Activated CD8-positive, alpha-beta memory T cell treated with anti-CD3 and anti-CD28 coated beads for 48 hours (primary cell): ENCODE measurements at regions not wholly inside any gene's neighbourhood (a gene's known extent, or its start where the extent isn't known, plus 50 kb on each side); places are given as distances from the start of the nearest gene placed in this dataset.

ENCODE experiments used
- DNase-seq, 3 experiments: peaks; one replicate each; pipeline ENCODE4 v3.0.0-alpha.2; 2020; ENCODE audit warnings: low read depth in 2 of 3, low spot score in 2 of 3

DNA sequence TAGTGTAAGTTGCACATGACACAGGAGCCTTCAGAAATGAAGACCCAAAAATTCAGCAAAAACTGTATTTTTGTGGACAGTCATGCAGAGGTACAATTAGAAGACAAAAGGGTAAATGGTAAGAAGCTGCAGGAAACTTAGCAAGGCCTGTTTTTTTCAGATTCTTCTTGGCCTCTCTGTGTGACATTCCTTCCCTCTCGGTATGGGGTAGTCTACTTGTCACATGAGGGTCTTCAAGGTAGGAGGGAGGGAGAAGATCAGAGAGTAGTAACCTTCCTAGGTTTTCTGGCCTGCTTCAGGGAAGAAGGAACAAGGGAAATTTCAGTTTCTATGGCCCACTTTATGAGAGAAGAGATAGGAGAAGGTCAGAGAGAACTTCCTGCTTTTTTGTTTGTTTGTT is 230.4 kb upstream of the PPP1R2C start:
- DNase-seq, result no peak

DNA sequence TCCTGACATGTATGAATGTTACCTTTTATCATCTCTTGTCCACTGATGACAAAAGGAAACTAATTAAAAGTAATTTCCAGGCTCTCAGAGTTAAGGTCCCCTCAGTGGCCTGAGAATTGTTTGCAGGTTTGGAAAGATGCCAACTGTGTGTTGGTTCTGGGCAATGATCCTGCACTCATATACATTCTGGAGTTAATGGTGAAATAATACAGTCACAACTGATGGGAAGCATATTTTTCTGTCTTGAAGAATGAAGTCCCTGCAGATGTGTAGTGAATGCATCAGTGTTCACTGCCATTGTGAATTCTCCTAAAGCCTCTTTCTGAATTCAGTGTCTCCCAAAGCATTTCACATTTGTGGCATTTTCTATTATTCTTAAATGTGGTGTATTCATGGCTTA is 238.1 kb upstream of the PPP1R2C start:
- no peak for DNase-seq

DNA sequence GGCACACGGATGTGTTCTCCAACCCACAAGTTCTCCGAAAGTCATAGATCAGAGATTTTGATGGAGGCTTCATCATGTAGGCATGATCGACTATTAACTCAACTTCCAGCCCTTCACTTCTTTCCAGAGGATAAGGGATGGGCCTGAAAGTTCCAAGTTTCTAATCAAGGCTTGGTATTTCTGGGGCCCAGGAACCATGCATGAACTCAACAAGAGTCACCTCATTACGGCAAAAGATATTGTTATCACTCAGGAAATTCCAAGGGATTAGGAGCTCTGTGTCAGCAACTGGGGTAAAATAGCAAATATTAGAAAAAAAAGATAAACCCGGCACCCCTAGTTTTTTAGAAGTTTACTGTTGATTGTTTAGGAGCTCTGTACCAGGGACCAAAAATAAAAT is 240.1 kb upstream of the PPP1R2C start:
- DNase-seq, result no peak

DNA sequence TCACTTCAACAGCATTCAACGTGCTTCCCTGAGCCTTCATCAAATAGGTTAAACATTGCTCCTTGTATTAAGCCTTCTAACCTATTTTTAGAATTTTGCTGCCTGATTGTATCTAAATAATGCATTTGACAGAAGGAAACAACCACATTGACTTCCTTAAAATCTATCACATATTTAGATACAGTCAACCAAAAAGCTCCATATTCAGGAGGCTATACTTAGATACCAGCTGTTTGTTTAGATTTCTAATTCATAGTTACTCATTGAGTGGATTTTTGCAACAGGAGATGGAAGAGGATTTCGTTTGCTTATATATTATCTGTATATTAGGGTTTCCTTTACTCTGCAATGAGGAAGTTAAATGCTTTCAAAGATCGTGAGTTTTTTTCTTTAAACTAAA is 241.1 kb upstream of the PPP1R2C start:
- no peak for DNase-seq

DNA sequence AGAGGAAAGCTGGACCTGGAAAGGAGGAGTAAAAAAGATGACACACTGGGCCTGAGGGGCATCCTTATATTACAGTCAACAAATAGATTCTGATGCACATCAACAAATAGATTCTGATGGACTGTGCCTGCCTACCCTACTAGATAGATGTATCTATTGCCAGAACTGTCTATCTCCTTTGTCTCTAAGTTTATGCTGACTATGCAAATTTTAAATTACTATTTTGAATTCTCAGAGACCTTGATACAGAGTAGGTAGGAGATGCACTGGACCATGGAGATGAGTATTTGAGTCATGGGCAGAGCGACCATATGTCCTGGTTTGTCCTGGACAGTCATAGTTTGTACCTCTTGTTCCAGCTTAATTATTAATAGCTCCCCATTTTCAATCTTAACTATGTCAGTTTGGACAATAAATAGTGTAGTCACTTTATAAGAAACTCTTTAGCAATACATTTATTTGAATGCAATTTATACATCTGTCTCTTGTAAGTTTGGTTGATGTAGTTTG is 247.9 kb upstream of the PPP1R2C start:
- DNase-seq, result no peak

DNA sequence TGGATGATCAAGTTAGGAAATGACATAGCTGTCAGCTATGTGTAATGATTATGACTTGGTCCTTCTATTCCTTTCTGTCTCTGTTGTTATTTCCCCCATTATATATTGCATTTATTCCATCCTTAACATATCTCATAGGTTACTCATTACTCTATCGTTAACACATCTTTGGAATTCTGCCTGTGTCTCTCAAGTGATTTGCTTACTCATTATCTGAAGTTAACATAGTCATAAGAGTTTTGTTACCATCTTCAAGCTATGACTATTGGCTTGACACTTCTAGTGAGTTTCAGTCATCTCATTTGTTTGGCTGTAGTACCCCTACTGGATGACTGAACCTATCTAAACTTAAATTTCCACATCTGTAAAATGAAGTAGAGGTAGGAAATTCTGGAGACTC is 286.1 kb upstream of the PPP1R2C start:
- no peak for DNase-seq

DNA sequence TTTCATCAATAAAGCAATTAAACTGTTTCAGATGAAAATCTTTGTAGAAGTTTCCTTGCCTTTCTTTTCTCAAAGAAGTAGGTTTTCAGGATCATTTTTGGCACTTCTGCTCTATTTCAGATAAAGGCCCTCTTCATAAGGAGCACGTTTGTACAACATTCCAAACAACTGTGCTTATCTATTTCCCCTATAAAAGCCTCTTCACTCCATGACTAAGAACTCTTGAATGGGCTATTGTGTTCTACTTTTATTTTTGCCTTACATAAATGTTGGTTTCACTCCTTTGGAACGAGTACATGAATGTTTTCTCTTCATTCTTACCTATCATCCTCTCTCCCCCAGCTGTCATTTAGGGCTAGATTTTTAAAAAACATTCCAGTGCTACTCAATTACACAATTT is 288.0 kb upstream of the PPP1R2C start:
- DNase-seq, result no peak

DNA sequence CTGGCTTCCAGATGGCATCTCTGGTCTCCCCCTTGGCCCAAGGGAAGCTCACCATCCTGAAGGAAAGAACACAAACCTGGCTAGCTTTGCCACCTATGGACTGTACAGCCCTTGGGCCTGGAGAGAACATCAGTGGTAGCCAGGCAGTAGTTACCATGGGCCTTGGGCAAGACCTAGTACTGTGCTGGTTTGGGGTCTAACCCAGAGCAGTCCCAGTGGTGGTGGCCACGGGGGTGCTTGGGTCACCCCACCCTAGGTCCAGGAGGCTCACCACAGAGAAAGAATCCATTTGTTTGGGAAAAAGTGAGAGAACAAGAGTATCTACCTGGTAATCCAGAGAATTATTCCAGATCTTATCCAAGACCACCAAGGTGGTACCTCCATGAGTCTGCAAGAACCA is 290.7 kb upstream of the PPP1R2C start:
- no peak for DNase-seq

DNA sequence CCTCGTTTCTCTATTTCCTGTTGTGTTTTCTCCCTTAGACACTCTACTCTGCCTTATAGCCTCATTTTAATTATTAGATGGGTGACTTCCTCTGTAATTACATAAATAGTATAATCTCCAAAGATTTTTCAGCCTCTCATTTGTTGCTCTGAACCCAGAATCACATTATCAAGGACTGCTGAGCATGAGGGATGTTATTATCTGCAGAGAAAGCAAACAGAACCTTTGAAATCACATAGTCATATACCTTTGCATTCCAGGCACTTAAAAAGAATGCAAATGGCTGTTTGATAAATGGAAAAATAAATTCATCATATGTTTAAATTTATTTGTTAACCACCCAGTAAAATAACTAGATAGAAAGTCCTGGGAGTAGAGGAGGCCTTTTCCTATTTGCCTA is 305.1 kb upstream of the PPP1R2C start:
- DNase-seq, result no peak

DNA sequence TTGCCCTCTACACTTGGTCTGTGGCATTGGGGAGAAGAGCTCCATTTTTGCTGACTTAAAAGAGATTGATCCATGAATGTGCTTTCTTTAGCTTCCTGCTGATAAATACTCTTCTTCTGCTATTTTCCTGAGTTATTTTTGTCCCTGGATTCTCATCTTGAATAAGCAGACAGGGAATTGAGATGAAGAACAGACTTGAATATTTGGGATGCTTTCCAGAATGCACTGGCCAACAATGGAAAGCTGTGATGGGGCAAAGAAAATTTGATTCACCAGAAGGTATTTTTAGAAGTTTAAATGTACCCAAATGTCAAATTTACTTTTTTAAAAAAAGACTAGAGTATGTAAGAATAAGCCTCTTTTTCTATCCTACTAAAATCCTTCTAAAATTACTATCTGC is 309.9 kb upstream of the PPP1R2C start:
- no peak for DNase-seq

DNA sequence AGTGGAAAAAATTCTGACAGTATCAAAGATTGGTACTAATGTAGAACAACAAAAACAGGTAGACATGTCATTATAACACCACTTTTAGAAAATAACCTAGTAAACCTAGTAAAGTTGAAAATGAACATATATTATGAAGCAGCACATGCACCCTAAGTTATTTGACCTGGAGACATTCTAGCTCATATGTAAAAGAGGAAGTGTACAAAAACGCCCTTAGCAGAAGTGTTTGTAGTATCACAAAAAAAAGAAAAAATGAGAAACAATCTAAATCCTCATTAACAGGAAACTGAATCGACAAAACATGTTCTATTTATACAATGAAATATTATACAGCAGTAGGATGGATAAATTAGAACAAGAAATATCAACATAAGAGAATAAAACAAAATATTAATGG is 318.9 kb upstream of the PPP1R2C start:
- no peak for DNase-seq

DNA sequence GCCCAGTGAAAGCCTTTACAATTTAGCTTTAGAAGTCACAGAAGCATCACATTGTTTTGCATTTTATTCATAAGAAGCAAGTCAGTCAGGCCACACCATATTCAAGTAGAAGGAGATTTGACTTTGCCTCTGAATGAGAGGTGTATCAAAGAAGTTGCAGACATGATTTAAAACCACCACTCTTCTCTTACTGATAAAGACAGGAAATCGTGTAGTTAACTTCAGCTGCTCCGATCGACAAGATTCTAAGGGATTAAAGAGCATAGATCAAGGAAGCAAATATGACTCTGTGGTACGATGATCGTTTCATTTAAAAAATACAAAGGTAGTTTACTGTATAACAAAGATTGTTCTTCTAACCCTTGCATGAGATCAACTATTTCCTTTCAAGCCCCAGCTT is 328.0 kb upstream of the PPP1R2C start:
- no peak for DNase-seq

DNA sequence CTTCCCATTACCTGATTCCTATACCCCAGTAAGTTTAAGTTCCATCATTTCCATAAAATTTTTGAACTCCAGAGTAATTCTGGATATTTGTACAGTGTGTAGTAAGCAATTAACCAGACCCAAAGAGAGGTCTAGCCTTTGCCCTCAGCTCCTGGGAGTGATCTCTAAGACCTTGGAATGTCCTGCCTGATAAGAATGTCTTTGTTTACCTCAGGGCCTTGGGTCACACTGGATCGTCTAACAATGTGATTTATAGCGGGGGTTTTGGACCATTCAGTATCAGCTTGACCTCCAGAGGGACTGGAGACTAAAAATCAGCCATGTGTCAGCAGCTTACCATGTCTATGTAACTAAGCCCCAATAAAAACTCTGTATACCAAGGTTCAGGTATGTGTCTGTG is 330.9 kb upstream of the PPP1R2C start:
- no peak for DNase-seq

DNA sequence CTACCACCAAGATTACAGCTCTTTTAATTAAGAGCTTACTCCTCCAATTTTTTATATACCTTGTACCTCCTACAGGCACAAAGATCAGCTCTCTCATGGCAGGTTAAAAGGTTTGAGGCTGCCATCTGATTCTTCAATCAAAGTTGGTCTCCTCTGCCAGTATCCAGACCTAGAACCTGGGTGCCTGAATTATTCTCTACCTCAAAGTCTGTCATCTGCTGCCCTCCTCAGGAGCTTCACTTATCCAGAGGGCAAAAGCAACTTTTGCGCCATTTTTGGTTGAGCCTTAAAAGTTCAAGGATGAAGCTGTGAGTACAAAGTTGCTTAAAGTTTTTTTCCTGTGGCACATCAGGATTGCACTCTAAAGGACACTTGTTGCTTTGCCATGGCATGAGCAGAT is 343.7 kb upstream of the PPP1R2C start:
- no peak for DNase-seq

DNA sequence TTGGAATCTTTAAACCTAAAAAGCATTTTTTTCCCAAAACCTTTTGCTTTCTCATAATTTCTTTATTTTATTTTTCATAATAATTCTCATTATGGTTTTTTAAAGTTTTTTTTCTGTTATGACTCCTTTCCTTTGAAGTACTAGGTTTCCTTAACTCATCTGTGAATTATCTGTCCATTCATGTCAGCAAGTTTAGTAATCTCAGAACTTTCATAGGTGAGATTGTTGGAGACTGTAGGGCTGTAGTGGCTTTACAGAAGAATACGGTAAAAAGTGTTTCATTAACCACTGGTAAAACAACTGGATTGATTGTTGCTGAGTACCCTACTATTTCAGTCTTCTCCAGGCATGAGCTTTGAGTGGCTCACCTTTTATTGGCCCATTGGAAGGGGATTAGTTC is 361.7 kb upstream of the PPP1R2C start:
- no peak for DNase-seq

DNA sequence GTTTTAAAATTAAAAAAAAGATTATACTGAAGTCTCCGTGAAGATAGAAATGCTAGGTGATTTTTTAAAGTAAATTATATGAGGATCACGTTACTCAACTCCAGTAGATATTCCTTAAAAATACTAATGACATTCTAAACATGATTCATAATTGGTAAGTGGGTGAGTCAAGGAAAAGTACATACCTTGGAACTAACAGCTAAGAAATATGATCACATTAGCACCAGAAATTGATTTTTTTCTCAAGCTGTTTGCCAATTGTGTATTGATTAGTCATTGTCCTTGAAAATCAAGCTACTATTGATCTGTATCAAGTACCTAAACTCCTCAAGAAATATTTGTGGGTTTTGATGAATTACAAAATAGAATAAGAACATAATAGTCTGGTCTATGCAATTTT is 362.6 kb upstream of the PPP1R2C start:
- DNase-seq, result no peak

DNA sequence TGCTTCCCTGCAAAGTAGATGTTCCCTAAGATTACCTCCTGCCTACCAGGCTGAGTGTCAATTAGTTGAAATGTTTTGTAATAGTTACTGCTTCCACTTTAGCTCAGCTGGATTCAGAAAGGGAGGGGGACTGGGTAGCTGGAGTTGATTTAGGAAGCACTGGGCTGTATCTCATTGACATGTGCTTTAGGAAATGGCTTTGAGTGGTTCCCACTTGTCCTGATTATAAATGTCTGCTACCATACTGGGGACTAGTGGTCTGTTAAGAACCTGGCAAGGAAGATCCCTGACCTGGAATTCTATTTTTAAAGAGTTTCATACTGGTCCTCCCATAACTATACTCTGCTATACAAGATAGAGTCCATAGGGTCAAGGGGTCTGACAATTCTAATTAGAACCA is 363.9 kb upstream of the PPP1R2C start:
- no peak for DNase-seq

DNA sequence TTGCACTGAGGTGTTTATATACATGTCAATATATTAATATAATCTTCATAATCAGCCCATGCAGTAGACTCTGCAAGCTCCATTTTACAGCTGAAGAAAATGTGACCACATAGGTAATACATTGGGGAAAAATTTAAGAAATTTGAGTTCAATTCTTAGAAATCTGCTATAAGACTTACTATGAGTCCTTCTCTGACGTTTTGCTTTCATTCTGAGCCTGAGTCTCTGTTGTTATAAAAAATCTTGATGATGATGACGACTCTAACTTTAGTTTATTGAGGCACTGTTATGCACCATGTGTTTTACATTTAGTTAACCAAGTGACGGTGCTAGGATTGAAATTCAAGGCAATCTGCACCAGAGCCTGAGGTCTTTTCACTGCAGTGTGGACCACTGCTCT is 370.3 kb upstream of the PPP1R2C start:
- DNase-seq, result no peak

DNA sequence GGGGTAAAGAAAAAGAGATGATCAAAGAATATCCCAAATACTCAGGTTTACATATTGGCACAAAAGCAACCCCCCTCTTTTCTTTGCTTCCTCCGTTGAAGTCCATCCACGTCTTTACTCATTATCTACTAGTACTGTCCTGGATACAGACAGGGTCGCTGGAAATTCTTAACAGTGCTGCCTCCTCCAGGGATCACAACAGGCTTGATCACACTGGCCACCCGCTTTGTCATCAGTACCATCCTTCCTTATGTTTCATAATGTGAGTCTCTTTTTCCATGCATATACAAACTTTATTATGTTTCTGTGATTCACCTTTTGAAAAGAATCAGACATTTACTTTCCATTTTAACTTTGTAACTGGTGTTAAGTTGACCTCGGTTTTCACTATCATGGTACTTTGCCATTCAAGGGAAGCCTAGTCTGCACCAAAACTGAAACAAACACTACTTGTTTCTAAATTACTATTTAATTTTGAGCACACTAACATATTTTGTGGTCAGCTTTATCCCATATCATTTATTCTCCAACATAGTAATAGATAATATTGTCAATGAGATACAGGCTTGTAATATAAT is 387.5 kb upstream of the PPP1R2C start:
- DNase-seq, result no peak

DNA sequence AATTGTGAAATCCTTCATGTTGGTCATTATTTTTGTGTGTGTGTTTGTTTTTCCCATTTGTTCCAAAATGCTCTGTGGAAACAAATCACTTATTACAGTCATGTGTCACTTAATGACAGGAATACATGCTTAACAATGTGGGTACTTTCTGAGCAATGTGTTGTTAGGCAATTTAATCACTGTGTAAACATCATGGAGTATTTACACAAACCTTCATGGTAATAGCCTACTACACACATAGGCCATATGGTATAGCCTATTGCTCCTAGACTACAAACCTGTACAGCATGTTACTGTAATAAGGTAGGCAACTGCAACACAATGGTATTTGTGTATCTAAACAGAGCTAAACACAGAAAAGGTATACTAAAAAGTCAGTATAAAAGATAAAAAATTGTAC is 388.9 kb upstream of the PPP1R2C start:
- no peak for DNase-seq

DNA sequence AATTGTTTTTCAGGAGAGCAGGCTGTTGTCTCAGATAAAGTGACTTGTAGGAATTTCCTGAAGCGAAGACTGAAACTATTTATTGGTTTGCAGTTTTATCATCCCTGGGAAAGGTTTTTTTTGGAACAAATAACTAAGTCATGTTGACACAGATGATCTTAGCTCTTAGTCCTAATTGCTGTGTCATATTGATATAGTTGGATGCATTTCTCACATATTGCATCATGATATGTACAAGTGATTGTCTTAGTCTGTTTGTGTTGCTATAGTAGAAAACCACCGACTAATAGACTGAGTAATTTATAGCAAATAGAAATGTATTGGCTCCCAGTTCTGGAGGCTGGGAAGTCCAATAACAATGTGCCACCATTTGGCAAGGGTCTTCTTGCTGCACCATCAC is 397.5 kb upstream of the PPP1R2C start:
- DNase-seq, result no peak

DNA sequence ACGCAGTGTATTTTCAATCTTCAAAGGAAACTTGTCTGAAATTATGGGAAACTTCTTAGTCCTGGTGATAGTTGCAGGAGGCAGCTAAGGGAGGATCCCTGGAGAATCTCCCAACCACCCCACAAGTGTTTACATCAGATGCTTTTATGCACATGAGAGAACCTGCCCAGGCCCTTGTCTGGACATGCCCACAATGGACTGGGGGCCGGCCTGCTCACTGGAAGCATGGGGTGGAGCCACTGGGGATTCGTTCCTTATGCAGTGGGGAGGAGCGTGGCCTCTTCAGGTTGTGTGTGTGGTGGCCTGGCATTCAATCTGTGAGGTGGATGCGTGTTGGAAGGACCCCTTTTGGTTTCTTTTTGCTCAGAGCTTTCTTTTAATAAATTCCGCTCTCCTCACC is 398.7 kb upstream of the PPP1R2C start:
- no peak for DNase-seq

DNA sequence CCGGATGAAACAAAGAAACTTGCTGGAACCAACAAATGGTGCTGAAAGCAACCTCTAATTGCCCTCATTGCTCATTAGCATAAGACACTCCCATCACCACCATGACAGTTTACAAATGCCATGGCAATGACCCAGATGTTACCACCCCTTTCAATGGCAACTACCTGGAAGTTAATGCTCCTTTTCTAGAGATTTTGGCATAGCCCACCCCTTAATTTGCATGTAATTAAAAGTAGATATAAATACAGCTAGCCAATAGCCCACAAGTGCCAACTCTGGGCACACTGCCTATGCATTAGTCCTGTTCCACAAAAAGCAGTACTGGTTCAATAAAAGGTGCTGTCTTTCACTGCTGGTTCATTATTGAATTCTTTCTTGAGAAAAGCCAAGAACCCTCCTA is 410.3 kb upstream of the PPP1R2C start:
- DNase-seq, result no peak

DNA sequence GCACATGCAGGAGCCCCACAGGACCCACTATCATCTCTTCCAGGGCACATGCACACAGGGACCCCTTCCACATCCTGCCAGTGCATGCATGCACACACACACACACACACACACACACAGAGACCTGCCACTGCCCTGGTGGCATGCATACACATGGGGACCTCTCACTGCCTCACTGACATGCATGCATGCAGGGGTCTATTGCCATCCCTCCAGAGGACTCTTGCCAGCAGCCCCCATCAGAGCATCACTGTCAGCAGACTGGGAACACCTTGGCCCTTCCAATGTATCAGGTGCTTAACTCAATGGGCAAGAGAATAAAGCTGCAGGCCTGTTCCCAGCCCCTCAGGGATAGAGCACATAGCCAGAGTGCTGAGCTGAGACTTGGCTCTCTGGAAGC is 433.6 kb upstream of the PPP1R2C start:
- DNase-seq, result no peak
